ENCODE measurements at regions not wholly inside any gene's neighbourhood (a gene's known extent, or its start where the extent isn't known, plus 50 kb on each side); places are given as distances from the start of the nearest gene placed in this dataset.
"Not testable (repeated sequence)": the region's sequence is repeated elsewhere in the genome, so short reads cannot be mapped to it uniquely, and the experiment has no call there.

- ATAC-seq (peak; percentile 29), DNase-seq (peak; percentile 47 to 81)
- intact Hi-C loops (cut with DNase I, micrococcal nuclease): loop anchor here in 1 of 2 donors (10.0 kb wide), 1 partner anchor 172 kb away; the partner anchor contains the start of gene FOXF1
Measured at GRCh38 chr16:86343027-86343795, 167.1 kb upstream of the FOXF1 start.

GRCh38 chr16:86343796-86344585 is 166.3 kb upstream of the FOXF1 start:
- DNase-seq: no peak
- no peak for ATAC-seq
- intact Hi-C loops (cut with DNase I, micrococcal nuclease): loop anchor here in 1 of 2 donors (10.0 kb wide), 1 partner anchor 171 kb away; the partner anchor contains the start of gene FOXF1

DNA sequence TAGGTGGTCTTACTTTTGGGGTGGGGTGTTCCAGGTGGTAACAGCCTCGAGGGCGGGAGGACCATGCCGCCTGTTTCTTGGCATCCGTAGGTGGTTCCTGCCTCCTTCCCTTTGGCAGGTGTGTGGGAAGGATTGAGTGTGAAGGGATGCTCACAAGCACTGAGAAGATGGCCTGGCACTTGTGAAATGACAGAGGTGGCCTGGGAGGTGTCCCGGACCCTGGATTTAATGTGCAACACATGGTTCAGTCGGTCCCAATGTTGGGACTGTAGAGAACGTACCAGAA is 165.8 kb upstream of the FOXF1 start:
- ATAC-seq (no peak), DNase-seq (no peak)
- intact Hi-C loops (cut with DNase I, micrococcal nuclease): loop anchor here in 1 of 2 donors (10.0 kb wide), 1 partner anchor 170 kb away; the partner anchor contains the start of gene FOXF1

GRCh38 chr16:86344881-86345280 is 165.4 kb upstream of the FOXF1 start:
- no peak for ATAC-seq
- no peak for DNase-seq
- intact Hi-C loops (cut with DNase I, micrococcal nuclease): loop anchor here in 1 of 2 donors (10.0 kb wide), 1 partner anchor 170 kb away; the partner anchor contains the start of gene FOXF1

DNA sequence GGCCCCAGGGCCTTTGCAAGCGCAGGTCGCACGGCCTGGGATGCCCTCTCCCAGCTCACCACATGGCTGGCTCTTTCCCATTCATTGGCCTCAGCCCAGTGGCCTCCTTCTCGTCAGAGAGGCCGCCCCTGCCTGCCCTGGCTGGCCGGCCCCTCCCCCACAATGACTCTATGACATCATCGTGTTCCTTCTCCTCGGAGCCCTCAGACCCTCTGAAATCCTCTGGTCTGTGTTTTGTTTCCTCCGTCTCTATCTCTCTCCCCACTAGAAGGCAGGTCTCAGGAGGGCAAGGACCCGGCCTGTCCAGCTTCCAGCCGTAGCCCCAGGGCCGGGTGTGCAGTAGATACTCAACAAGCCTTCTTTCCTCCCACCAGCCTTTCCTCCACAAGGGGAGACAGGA is 164.8 kb upstream of the FOXF1 start:
- no peak for ATAC-seq
- intact Hi-C loops (cut with DNase I, micrococcal nuclease): loop anchor here in 1 of 2 donors (10.0 kb wide), 1 partner anchor 169 kb away; the partner anchor contains the start of gene FOXF1
- DNase-seq: no peak

GRCh38 chr16:86346034-86346433 is 164.3 kb upstream of the FOXF1 start:
- DNase-seq: no peak
- ATAC-seq: no peak
- intact Hi-C loops (cut with DNase I, micrococcal nuclease): loop anchor here in 1 of 2 donors (10.0 kb wide), 1 partner anchor 169 kb away; the partner anchor contains the start of gene FOXF1

DNA sequence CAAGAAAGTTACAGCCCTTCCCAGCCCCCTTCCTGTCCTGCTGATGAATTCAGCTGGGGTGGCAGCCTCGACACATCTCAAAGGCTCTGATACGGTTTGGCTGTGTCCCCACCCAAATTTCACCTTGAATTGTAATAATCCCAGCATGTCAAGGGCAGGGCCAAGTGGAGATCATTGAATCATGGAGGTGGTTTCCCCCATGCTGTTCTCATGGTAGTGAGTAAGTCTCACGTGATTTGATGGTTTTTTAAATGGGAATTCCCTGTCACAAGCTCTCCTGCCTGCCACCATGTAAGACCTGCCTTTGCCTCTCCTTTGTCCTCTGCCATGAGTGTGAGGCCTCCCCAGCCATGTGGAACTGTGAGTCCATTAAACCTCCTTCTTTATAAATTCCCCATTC is 163.2 kb upstream of the FOXF1 start:
- ATAC-seq: no peak
- intact Hi-C loops (cut with DNase I, micrococcal nuclease): loop anchor here in 1 of 2 donors (10.0 kb wide), 1 partner anchor 168 kb away; the partner anchor contains the start of gene FOXF1
- DNase-seq: no peak

GRCh38 chr16:86347916-86348555 is 162.3 kb upstream of the FOXF1 start:
- DNase-seq (no peak), ATAC-seq (no peak)
- intact Hi-C loops (cut with DNase I, micrococcal nuclease): loop anchor here in 1 of 2 donors (10.0 kb wide), 1 partner anchor 167 kb away; the partner anchor contains the start of gene FOXF1

- ATAC-seq (no peak), DNase-seq (no peak)
- intact Hi-C loops (cut with DNase I, micrococcal nuclease): loop anchor here in 1 of 2 donors (10.0 kb wide), 1 partner anchor 165 kb away; the partner anchor contains the start of gene FOXF1
Measured at GRCh38 chr16:86349338-86349900, 160.9 kb upstream of the FOXF1 start.

DNA sequence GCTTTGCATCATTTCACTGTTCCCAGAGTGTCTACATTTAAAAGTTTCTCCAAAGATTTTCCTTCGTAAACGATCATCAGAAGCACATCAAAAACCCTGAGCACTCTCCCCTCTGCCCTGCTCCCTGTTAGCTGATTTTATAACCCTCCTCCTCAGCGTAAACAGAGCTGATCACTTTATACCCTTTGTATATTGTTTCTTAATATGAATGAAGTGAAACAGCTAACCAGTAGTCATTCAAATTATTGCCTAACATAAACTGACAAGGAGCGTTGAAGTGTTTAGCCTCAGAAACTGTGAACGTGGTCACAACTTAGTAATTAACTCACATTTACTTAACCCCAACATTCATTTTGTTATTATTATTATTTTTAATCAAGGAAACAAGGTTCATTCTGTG is 160.0 kb upstream of the FOXF1 start:
- no peak for DNase-seq
- intact Hi-C loops (cut with DNase I, micrococcal nuclease): no loop called here
- no peak for ATAC-seq

- intact Hi-C loops (cut with DNase I, micrococcal nuclease): no loop called here
- DNase-seq (no peak), ATAC-seq (no peak)
Measured at GRCh38 chr16:86351041-86351784, 159.1 kb upstream of the FOXF1 start.

GRCh38 chr16:86351785-86352139 is 158.6 kb upstream of the FOXF1 start:
- DNase-seq; intact Hi-C loops (cut with DNase I, micrococcal nuclease); ATAC-seq: not testable (repeated sequence)

GRCh38 chr16:86353148-86353547 is 157.2 kb upstream of the FOXF1 start:
- ATAC-seq (no peak), DNase-seq (no peak)
- intact Hi-C loops (cut with DNase I, micrococcal nuclease): no loop called here

DNA sequence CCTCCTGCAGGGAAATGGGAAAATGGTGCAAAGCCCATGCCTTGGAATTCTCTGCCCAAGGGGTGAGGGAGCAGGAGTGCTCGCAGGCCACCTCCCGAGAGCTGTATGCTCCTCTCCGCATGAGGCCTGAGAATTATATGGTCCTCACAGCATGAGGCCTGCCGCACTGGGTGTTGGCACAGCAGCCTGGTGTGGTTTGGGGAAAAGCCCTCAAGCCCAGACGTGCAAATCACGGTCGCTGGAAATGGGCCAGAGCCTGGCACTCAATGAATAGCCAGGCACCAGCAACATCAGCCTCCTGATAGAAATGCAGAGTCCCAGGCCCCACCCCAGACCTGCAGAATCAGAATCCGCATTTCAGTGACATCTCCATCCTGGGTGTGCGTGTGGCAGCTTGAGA is 156.4 kb upstream of the FOXF1 start:
- intact Hi-C loops (cut with DNase I, micrococcal nuclease): no loop called here
- ATAC-seq: no peak
- no peak for DNase-seq

DNA sequence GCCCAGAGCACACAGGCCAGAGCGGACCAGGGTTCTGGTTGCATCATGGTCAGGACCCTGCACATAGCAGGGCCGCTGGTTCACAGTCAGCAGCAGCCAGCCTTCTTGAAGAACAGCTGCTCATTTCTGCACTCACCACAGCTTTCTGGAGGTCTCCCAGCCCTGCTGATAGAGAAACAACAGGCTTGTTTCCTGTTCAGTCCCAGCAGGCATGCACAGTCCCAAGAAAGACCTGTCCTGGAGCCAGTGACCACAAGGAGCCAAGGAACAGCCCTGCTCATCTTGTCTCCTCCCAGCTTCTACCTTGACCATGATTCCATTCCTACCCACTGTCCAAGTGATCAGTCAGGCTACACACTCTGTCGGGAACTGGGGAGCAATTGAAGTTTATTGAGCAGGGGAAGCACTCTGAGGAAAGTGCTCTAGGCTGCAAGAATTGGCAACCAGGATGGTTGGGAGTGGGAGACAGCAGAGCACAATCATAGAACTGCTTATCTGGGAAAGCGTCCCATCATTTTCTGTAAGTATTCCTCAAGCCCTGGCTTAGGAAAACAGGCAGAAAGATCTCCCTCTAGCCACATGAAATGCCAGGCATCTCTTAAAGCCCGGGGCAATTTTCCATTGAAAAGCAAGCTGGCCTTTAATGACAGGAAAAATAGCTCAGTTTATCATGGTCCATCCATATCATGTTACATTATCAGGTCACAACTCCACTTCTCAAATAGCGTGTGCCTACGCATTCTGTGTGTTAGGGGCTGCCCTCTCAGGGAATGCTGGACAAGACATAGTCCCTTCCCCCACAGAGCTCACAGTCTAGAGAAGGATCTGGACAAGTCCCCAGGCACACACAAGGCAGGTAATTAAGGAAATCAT is 155.4 kb upstream of the FOXF1 start:
- DNase-seq (no peak), ATAC-seq (no peak)
- intact Hi-C loops (cut with DNase I, micrococcal nuclease): no loop called here

DNA sequence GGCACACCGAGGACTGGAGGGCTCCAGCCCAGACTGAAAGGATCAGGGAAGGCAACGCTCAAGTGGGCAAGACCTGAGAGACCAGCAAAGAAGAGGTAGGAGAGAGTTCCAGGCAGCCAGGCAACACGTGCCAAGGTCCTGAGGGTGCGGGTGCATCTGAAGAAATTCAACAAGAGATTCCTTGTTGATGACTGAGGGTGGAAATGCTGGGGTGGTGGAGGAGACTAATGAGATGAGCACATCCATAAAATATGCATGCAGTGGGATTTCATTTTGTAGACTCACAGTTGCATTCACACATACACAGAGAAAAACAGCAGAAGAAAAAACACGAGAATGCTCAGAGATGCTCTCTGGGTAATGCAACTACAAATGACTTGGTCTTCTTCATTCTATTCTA is 154.8 kb upstream of the FOXF1 start:
- DNase-seq (no peak), ATAC-seq (no peak)
- intact Hi-C loops (cut with DNase I, micrococcal nuclease): no loop called here

GRCh38 chr16:86355951-86356350 is 154.4 kb upstream of the FOXF1 start:
- DNase-seq (no peak), ATAC-seq (no peak)
- intact Hi-C loops (cut with DNase I, micrococcal nuclease): no loop called here
